Stimulated activated CD4-positive, alpha-beta T cell treated with anti-CD3 and anti-CD28 coated beads, Interleukin-1b, Interleukin-23, amount 100 ng/mL, for 1 hour (primary cell): ENCODE measurements at regions not wholly inside any gene's neighbourhood (a gene's known extent, or its start where the extent isn't known, plus 50 kb on each side); places are given as distances from the start of the nearest gene placed in this dataset.
"Not testable (repeated sequence)": the region's sequence is repeated elsewhere in the genome, so short reads cannot be mapped to it uniquely, and the experiment has no call there.

Experiments
- DNase-seq, 2 donors: peaks; one replicate each; pipeline ENCODE4 v3.0.0-alpha.2; 2020; ENCODE audit warnings: low read depth in 2 of 2

DNA sequence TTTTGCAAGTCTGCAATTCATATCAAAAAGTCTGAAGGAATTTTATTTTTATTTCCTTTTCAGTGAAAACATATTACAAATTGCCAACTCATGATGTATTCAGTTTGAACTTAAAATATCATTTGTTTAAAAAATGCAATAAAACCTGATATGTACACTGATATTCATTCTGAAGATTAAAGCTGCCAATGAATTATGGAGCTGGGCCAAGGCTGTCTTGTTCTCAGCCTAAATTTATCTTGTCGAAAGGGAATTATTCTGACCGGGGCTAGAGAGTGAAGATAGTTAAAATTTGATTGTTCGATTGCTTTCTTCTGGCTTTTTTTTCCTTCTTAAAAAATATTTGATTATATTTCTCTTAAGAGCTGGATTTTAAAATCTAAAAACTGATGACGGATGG, 54.0 kb upstream of the RBFOX1 start:
- no peak for DNase-seq

DNA sequence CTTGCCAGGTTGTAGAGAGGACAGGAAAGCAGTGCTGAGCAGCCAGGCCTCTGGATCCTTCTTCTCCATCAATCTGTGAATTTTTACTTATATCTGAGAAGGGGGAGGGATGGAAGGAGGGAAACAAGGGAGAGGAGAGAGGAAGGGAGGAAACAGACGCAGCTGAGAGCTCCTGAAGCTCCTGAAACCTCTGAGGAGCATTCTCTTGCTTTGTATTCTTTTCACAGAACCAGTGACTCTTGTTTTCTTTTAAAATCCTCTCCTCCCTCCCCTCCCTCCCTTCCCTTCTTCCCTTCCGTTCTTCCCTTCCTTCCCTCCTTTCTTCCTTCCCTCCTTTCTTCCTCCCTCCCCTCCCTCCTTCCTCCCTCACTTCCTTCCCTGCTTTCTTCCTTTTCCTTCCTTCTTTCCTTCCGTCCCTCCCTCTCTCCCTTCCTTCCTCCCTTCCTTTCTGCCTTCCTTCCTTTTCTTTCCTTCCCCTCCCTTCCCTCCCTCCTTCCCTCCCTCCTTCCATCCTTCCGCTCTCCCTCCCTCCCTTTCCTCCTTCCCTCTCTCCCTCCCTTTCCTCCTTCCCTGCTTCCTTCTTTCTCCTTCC, 60.0 kb upstream of the RBFOX1 start:
- DNase-seq = no peak

DNA sequence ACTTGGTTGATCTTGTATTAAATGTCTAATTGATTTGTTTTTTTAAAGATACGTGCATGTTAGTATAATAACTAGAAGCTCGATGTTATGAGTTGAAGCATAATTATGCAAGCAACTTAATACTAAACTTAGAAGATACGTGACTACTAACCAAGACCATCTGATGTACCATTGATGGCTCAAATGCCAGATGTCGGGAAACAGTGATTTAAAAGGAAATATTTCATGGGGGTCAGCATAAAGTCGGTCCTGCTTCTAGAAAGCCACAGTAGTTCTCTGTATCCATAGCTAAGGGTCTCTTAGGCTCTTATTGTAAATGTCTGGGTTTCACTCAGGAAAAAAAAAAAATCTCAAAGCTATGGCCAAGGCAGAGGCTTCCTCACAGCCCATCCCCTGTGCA, 61.2 kb upstream of the RBFOX1 start:
- DNase-seq = no peak

DNA sequence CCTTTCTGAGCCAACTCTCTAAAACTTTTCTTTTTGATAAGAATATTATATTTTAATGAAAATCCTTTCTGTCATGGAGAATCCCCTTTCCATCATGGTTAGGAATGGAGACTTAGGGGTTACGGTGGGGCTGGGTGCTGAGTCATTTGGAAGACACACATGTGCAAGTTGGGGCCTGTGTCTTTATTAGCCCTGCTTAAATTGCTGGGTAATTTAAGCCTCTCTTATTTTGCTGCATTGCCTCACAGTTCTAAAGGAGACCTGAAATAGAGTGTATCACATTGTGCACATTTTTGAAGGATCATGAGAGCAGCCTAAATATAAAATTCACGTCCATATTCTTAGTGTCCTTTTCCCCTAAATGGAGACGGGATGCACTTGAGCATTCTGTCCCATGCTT, 61.8 kb upstream of the RBFOX1 start:
- DNase-seq = no peak

DNA sequence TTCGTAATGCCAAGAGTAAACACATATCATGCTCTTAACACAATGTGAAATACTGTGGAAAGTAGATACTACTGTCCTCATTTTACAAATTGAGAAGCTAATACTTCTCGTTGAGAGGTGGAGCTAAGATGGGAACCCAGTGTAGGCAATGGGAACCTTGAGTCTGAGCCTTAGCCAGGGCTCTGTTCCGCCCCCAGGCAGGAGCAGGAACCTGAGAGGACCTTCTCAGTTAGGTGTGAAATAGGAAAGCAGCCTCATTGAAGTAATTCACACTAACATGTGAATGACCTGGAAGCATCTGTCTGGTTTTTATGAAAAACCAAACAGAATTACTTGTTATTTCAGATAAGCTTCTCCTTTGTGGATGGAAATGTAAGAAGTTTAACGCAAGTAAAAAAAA, 62.6 kb upstream of the RBFOX1 start:
- no peak for DNase-seq

DNA sequence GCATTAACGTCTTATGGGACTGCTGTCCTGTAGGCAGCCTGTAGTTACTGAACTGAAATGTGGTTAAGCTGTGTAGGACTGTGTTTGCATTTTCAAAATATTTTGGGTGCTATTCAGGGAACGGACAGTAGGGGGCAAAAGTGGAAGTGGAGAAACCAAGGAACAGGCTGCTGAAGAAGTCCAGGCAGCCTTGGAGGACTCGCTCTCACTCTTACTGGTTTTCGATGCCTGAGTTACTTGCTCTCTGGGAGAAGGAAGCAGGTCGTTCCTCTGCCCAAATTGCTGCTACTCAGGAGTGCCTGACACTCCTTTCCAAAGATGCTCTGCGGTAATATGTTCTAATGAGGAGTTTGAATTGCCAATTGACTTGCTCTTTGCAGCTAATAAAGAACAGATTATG, 64.5 kb upstream of the RBFOX1 start:
- DNase-seq = no peak

DNA sequence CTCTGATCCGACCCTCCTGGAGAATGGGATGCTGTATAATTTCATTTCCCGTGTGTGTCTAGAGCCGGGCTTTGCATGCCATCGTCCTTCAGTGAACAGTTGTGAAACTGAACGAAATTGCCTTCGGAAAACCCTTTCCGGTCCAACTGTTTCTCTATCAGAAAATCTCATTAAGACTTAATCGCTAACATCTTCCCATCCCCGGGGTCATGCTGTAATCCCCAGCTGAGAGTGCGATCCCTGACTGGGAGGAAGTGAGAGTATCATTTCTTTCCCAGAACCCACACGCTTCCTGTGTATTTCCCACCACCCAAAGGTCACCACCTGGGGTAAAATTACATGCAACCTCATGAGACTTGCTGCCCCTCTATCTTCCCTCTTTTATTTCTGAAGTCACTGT, 75.6 kb upstream of the RBFOX1 start:
- DNase-seq = no peak

DNA sequence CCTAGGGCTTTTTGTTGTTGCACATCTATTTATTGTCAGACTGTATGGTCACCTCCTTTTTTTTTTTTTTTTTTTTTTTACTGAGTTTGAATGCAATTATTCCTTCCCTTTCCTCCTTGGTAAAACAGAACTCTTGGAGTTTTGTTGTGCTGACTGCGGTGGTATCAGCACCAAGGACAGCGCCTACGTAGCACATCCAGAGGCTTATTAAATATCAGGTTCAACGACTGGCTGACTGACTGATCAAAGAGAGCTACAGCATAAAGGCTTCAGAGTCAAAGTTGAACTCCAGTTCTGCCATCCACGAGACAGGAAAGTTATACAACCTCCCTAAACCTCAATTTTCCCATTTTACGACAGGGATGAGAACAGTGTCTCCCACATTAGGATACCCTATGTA, 86.1 kb upstream of the RBFOX1 start:
- no peak for DNase-seq

DNA sequence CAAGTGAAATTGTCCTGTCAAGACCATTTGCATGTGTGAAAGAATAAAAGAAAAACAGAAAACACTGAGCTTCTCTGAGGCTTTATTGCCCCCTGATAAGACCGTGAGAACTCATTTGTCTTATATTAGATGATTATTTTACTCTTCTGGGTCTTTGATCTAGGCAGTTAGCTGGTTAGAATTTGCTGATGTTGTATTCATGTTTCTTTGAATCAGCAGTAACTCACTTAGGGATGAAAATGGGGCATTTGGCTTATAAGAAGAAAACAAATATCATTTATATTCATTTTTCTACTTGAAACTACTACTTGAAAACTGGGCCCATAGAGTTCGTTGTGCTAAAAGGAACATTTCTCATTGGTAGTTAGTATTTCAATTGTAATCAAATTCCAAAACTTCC, 93.1 kb upstream of the RBFOX1 start:
- no peak for DNase-seq

DNA sequence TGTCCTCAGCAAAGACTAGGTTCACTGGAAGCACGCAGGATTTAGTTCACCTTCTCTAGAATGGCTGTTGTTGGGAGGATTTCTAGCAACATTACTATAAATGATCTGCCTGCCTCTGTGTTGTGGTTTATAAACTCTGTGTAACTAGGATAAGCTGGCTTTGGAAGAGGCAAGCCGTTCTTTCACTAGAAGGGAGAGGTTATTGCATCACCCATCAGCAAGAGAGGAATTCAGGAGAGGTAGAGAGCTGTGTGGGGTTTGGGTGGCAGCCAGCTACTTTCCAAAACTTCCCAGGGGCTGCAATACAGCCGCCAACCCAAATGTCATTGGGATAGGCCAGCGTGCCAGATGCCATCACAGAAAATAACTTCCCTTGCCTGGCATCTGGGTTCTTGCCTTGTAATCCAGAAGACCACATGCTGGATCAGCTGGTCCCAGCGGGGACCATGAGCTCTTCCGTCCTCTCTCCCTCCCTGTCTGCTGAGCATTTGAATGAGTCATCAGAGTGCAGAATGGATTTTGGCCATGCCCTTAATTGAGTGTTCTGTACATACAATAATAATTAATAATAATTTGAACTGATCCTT, 95.7 kb upstream of the RBFOX1 start:
- DNase-seq = no peak

DNA sequence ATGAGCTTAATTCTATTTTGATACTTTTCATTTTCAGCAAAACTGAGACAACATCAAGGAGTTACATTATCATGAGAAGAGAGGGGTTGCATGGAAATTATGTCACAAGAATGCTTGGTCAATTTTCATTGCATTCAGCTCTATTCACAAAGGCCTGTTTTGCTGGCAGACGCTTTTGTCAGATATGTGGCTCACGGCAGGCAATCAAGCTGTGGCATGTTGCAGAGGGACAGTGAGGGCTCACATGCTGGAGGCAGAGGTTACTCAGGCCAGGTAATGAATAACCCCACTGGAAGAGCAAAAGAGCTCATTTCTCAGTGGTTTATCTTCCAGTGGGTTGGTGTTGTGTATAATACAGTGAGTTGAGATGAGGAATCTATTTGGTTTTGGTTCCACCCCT, 98.7 kb upstream of the RBFOX1 start:
- DNase-seq = no peak

DNA sequence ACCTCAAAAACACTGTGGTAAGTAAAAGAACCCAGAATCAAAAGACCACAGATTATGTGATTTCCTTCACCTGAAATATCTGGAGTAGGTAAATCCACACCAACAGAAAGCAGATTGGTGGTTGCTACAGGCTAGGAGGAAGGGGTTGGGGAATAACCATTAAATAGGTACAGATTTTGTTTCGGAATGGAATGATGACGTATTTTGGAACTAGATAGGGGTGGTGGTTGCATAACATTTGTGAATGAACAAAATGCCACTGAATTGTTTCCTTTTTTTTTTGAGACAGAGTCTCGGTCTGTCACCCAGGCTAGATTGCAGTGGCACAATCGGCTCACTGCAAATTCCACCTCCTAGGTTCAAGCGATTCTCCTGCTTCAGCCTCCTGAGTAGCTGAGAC, 100.9 kb upstream of the RBFOX1 start:
- no peak for DNase-seq

DNA sequence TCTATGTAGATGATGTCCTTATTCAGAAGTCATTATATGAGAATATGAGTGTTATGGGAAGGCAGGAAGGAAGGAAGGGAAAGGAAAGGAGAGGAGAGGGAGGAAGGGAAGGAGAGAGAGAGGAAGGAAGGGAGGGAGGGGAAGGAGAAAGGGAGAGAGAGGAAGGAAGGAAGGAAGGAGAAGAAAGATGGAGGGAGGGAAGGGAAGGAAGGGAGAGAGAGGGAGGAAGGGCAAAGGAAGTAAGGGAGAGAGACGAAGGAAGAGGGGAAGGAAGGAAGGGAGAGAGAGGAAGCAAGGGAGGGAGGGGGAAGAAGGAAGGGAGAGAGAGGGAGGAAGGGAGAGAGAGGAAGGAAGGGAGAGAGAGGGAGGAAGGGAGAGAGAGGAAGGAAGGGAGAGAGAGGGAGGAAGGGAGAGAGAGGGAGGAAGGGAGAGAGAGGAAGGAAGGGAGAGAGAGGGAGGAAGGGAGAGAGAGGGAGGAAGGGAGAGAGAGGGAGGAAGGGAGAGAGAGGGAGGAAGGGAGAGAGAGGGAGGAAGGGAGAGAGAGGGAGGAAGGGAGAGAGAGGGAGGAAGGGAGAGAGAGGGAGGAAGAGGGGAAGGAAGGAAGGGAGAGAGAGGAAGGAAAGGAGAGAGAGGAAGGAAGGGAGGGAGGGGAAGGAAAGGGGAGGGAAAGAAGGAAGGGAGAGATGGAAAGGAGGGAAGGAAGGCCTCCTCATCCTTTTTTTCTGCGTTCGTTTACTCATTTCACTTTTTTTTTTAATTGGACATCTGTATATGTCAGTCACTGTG, 103.0 kb upstream of the RBFOX1 start:
- DNase-seq = not testable (repeated sequence)

DNA sequence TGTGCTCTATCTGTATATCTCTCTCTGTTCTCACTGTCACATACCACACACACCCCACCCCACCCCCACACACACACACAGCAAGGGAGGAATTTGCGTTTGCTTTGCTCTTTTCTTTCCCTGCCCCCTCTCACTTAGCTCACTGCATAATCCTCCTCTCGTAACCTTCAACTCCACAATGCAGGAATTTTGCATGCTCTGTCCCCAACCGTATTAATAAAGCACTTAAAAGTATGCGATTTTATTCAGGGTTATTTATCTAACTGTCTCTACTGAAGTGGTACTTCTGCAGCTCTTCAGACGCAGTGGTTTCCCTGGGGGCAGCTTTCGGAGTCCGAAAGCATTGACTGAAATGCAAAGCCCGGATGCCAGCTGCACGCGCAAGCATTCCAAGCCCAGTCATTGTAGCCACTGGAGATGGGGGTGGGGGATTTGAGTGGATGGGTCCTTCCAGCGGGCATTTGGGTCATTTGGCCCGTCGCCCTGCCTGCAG, 105.4 kb upstream of the RBFOX1 start:
- no peak for DNase-seq

DNA sequence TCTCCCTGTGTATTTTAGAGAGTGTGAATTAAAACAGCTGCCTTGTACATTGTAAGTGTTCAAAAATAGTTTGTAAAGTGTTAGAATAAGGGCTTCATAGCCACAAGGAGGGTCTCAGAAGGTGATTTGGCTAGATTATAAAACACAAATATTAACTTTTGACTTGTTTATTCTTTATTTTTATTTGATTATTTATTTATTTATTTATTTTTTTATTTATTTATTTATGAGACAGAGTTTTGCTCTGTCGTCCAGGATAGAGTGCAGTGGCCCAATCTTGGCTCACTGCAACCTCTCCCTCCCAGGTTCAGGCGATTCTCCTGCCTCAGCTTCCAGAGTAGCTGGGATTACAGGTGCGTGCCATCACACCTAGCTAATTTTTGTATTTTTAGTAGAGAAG, 111.5 kb upstream of the RBFOX1 start:
- DNase-seq = no peak

DNA sequence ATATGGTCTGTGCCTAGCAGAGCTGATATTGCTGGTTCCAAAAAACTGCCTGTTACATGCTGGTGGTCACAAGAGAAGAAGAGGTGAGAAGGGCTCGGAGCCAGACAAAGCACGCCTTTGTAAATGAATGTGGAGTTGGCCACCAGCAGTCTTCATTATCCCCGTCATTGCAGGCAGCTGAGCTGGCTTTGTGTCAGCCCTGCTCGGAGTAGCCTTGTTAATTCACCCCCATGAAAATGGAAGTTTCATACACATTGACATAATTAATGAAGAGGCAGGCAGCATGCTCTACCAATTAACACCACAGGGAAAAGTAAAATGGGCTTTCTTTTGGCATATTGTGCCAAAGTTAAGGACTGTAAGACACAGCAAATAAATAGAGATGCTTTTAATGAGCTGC, 113.7 kb upstream of the RBFOX1 start:
- no peak for DNase-seq

DNA sequence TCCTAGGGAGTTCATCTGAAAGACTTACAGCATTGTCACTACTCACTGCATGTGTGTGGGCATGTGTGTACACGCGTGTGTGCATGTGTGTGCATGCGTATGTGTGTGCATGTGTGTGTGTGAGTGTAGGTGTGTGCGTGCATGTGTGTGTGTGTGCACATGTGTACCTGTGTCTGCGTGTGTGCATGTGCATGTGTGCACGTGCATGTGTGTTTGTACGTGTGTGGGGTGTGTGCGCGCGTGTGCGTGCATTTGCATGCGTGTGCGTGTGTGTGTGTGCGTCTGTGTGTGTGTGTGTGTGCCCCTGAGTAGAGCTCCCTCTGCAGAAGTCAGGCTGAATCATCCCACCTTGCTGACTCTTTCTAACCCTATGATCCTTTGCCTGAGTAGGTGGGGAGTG, 114.8 kb upstream of the RBFOX1 start:
- DNase-seq = no peak

DNA sequence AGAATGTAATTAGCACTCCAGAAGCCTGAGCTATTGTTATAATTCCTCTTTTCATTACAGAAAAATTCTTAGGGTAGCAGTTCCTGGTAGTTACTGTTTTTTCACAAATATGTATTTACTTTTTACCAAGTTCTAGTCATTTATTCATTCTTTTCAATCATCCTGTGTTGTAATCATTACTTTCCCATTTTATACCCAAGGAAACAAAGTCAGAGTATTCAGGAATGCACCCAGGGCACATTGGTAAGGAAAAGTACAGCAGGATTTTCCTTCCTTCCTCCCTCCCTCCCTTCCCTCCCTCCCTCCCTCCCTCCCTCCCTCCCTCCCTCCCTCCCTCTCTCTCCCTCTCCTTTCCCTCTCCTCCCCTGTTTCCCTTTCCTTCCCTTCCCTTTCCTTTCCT, 115.9 kb upstream of the RBFOX1 start:
- no peak for DNase-seq

DNA sequence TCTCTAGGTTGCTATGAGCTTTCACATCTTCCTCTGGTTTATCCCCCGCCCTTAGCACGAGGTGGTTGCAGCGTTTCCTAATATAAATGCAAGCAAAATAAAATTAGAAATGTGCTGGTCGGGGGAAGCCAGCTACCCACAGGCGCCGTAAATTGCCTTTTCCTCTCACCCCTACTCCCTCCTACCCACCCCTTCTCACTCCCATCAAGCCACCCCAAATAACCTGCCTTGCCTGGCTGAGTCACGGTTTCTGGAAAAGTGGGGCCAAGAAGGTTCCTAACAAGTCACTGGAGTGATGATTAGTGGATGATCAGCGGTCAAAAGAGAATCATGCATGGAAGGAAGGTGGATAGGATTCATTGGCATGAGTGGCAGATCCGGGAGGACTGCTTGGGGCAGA, 120.9 kb upstream of the RBFOX1 start:
- DNase-seq = no peak

DNA sequence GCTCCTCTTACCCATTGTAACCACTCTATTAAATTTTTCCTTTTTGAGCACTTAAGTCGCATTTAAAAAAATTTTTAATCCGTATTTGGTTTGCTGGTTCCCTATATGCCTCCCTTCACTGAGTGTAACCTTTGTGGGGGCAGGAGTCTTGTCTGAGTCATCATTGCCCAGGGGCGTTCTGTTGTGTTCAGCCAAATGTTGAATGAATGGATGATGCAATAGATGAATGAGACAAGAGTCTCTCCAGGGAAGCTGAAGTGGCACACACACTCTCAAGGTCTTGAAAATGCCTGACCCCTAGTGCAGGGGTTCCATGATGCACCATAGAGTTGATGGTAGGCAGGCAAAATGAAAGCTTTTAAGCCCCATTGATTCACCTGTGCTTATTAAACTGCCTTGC, 123.0 kb upstream of the RBFOX1 start:
- DNase-seq = no peak

DNA sequence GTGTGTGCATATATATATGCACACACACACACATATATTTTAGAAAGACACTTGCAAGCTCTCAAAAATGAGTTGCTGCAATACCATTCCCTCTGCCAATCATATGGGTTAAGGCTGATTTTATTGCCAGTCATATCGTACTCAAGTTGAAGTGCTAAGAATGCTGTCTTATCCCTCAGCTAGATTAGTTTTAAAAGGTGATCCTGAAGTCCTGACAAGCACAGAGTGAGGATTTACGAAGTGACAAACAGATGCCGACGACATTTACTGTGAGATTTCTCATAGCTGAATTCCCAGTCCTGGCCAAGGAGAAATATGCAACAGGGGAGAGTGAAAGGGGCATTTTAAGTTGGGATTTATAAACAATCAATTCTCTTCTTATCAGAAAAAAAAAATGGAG, 126.2 kb upstream of the RBFOX1 start:
- no peak for DNase-seq

DNA sequence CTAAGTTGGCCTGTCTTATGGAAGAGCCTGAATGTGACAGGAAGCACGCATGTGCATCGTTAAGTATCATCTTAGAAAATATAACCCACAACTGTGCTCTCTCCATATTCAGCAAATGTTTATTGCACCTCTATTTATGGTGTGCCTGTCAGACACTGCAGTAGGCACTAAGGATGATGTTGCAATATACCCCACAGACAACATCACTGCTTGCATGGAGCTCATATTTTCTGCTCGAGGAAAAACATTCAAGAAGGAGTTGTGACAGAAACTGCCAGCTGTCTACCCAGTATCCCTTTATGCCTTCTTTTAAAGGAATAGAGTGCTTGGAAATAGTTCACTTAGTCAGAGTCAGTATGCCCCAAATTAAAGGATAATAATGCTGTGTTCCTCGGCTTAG, 132.3 kb upstream of the RBFOX1 start:
- no peak for DNase-seq

DNA sequence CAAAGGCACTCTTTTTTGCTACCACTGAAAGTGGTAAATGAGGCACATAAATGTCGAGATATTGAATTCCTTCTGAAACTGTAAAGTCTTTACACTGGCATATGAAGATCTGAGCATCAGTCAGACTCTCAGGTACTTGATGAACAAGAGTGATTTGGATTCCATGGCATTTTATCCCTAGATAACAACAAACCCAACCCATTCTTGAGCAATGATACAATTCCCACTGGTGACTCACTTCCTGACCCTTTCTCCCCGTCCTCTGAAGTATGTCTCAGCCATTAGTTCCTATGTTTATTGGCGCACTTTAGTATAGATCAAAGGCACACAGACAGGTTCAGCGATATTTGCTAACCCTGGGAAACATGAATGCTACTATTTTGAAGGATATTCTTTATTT, 147.0 kb upstream of the RBFOX1 start:
- DNase-seq = no peak
